ENCODE measurements at regions not wholly inside any gene's neighbourhood (a gene's known extent, or its start where the extent isn't known, plus 50 kb on each side); places are given as distances from the start of the nearest gene placed in this dataset.

- Mint-ChIP-seq H3K4me3 (ENCODE audit: unreplicated experiment) (no peak overlapping the region), H3K36me3 (ENCODE audit: low read depth, unreplicated experiment) (no peaks in the 10 kb centered on the region), H3K27me3 (ENCODE audit: unreplicated experiment) (no peaks in the 10 kb centered on the region), H3K4me1 (ENCODE audit: unreplicated experiment) (no peaks in the 10 kb centered on the region), H3K27ac (ENCODE audit: unreplicated experiment) (no peak overlapping the region), H3K9me3 (ENCODE audit: unreplicated experiment) (no peaks in the 10 kb centered on the region)
- DNase-seq (ENCODE audit: low spot score) = no peak
- TF ChIP-seq CTCF (IDR thresholded peaks at IDR 0.05; ENCODE audit: unreplicated experiment) = peak; percentile 62
Observed at GRCh38 chr16:13510425-13511151, 409.4 kb upstream of the ERCC4 start.

GRCh38 chr16:13517841-13518240, 402.1 kb upstream of the ERCC4 start:
- Mint-ChIP-seq H3K27ac (ENCODE audit: unreplicated experiment) (no peak overlapping the region), H3K4me1 (ENCODE audit: unreplicated experiment) (no peaks in the 10 kb centered on the region), H3K4me3 (ENCODE audit: unreplicated experiment) (no peak overlapping the region), H3K9me3 (ENCODE audit: unreplicated experiment) (no peaks in the 10 kb centered on the region), H3K27me3 (ENCODE audit: unreplicated experiment) (no peaks in the 10 kb centered on the region), H3K36me3 (ENCODE audit: low read depth, unreplicated experiment) (no peaks in the 10 kb centered on the region)
- no peak for DNase-seq (ENCODE audit: low spot score)
- no peak for TF ChIP-seq CTCF (IDR thresholded peaks at IDR 0.05; ENCODE audit: unreplicated experiment)

- H3K27me3 Mint-ChIP-seq (ENCODE audit: unreplicated experiment) = no peaks in the 10 kb centered on the region
- H3K27ac Mint-ChIP-seq (ENCODE audit: unreplicated experiment) = no peak overlapping the region
- no peak for DNase-seq (ENCODE audit: low spot score)
- no peaks in the 10 kb centered on the region for H3K9me3 Mint-ChIP-seq (ENCODE audit: unreplicated experiment)
- no peak overlapping the region for H3K4me3 Mint-ChIP-seq (ENCODE audit: unreplicated experiment)
- no peaks in the 10 kb centered on the region for H3K4me1 Mint-ChIP-seq (ENCODE audit: unreplicated experiment)
- no peaks in the 10 kb centered on the region for H3K36me3 Mint-ChIP-seq (ENCODE audit: low read depth, unreplicated experiment)
- no peak for TF ChIP-seq CTCF (IDR thresholded peaks at IDR 0.05; ENCODE audit: unreplicated experiment)
Observed at GRCh38 chr16:13519871-13520270, 400.1 kb upstream of the ERCC4 start.

GRCh38 chr16:13521356-13521755, 398.6 kb upstream of the ERCC4 start:
- TF ChIP-seq CTCF (IDR thresholded peaks at IDR 0.05; ENCODE audit: unreplicated experiment) = no peak
- H3K9me3 Mint-ChIP-seq (ENCODE audit: unreplicated experiment) = no peaks in the 10 kb centered on the region
- no peaks in the 10 kb centered on the region for H3K36me3 Mint-ChIP-seq (ENCODE audit: low read depth, unreplicated experiment)
- no peaks in the 10 kb centered on the region for H3K4me1 Mint-ChIP-seq (ENCODE audit: unreplicated experiment)
- no peak overlapping the region for H3K27ac Mint-ChIP-seq (ENCODE audit: unreplicated experiment)
- H3K27me3 Mint-ChIP-seq (ENCODE audit: unreplicated experiment) = no peaks in the 10 kb centered on the region
- H3K4me3 Mint-ChIP-seq (ENCODE audit: unreplicated experiment) = no peak overlapping the region
- no peak for DNase-seq (ENCODE audit: low spot score)

GRCh38 chr16:13527332-13527731, 392.6 kb upstream of the ERCC4 start:
- no peak for DNase-seq (ENCODE audit: low spot score)

More at GRCh38 chr16:13527332-13527731, 392.6 kb upstream of the ERCC4 start:
- Mint-ChIP-seq H3K27ac (ENCODE audit: unreplicated experiment) (no peak overlapping the region), H3K9me3 (ENCODE audit: unreplicated experiment) (no peaks in the 10 kb centered on the region), H3K4me3 (ENCODE audit: unreplicated experiment) (no peak overlapping the region), H3K27me3 (ENCODE audit: unreplicated experiment) (no peaks in the 10 kb centered on the region), H3K4me1 (ENCODE audit: unreplicated experiment) (peaks cover 2% of the 10 kb centered on the region), H3K36me3 (ENCODE audit: low read depth, unreplicated experiment) (no peaks in the 10 kb centered on the region)
- TF ChIP-seq CTCF (IDR thresholded peaks at IDR 0.05; ENCODE audit: unreplicated experiment) = no peak

Data from endothelial cell (in vitro differentiated cells).